CD14-positive monocyte (primary cell): ENCODE measurements at regions not wholly inside any gene's neighbourhood (a gene's known extent, or its start where the extent isn't known, plus 50 kb on each side); places are given as distances from the start of the nearest gene placed in this dataset.

ENCODE experiments used
- DNase-seq, 3 donors: peaks; one replicate each; pipeline ENCODE4 v3.0.0-alpha.2; 2011 to 2022
- H2AFZ ChIP-seq: 2 replicates; pipeline ENCODE4 v1.6.0; 2012; ENCODE audit warnings: mild to moderate bottlenecking, low read depth, low read length, inconsistent platforms; ENCODE audit not compliant: insufficient read depth, poor library complexity, severe bottlenecking
- H3K27ac ChIP-seq, 2 donors: 1 replicate in 1 of 2; 2 replicates in 1 of 2; pipeline ENCODE4 v1.5.1; 2012 to 2013; ENCODE audit warnings: low read length in 2 of 2, control low read depth in 1 of 2, inconsistent platforms in 1 of 2, low read depth in 1 of 2, mild to moderate bottlenecking in 1 of 2
- H3K27me3 ChIP-seq, 2 donors: one replicate each; pipeline versions ENCODE4 v1.6.0 to v1.6.1; 2011 to 2013; ENCODE audit warnings: low read length in 2 of 2; ENCODE audit not compliant: control insufficient read depth in 2 of 2, insufficient read depth in 2 of 2
- H3K36me3 ChIP-seq, 2 donors: replicated peaks in 1 of 2; 1 replicate in 1 of 2; 2 replicates in 1 of 2; pipeline versions ENCODE4 v1.5.1 to v1.6.1; 2012 to 2013; ENCODE audit warnings: low read length in 2 of 2, control low read depth in 1 of 2, inconsistent platforms in 1 of 2, mild to moderate bottlenecking in 1 of 2; ENCODE audit not compliant: insufficient read depth in 2 of 2, control insufficient read depth in 1 of 2
- H3K4me1 ChIP-seq, 2 donors: 1 replicate in 1 of 2; 2 replicates in 1 of 2; pipeline versions ENCODE4 v1.5.1 to v1.6.1; 2012 to 2013; ENCODE audit warnings: low read length in 2 of 2, control low read depth in 1 of 2, inconsistent platforms in 1 of 2, mild to moderate bottlenecking in 1 of 2, moderate library complexity in 1 of 2; ENCODE audit not compliant: insufficient read depth in 2 of 2, control insufficient read depth in 1 of 2
- H3K4me2 ChIP-seq: replicated peaks from 2 replicates; pipeline ENCODE3; 2012; ENCODE audit warnings: low read length, moderate library complexity, mild to moderate bottlenecking; ENCODE audit not compliant: poor library complexity, severe bottlenecking; ENCODE audit errors: extremely low read depth
- H3K4me3 ChIP-seq, 3 experiments: fragments of 200-600 bp in 1 of 3; sonication (generic) in 1 of 3; replicated peaks in 1 of 3; 1 replicate in 2 of 3; 2 replicates in 1 of 3; pipeline ENCODE4 v1.5.1; 2011 to 2013; ENCODE audit warnings: low read length in 3 of 3, mild to moderate bottlenecking in 3 of 3, control low read depth in 2 of 3, low read depth in 2 of 3, inconsistent platforms in 1 of 3, moderate library complexity in 1 of 3
- H3K79me2 ChIP-seq: 2 replicates; pipeline ENCODE4 v1.6.0; 2012; ENCODE audit warnings: mild to moderate bottlenecking, control low read depth, inconsistent platforms, low read length, moderate library complexity; ENCODE audit not compliant: insufficient read depth
- H3K9ac ChIP-seq: 2 replicates; pipeline ENCODE4 v1.6.0; 2017; ENCODE audit warnings: low read length, mild to moderate bottlenecking; ENCODE audit not compliant: insufficient read depth, poor library complexity, severe bottlenecking
- H3K9me3 ChIP-seq, 2 donors: replicated peaks in 1 of 2; 1 replicate in 1 of 2; 2 replicates in 1 of 2; pipeline versions ENCODE4 v1.5.1 to v1.6.1; 2012 to 2013; ENCODE audit warnings: low read length in 2 of 2, control low read depth in 1 of 2; ENCODE audit not compliant: control insufficient read depth in 1 of 2, insufficient read depth in 1 of 2
- H4K20me1 ChIP-seq: 2 replicates; pipeline ENCODE4 v1.6.0; 2012; ENCODE audit warnings: mild to moderate bottlenecking, low read length, control low read depth, moderate library complexity; ENCODE audit not compliant: insufficient read depth
- H3K27ac Mint-ChIP-seq, 7 donors: one replicate each; pipeline ENCODE4 v1.8.0; 2020; ENCODE audit warnings: mild to moderate bottlenecking in 7 of 7, mixed read lengths in 7 of 7, moderate library complexity in 6 of 7, inconsistent platforms in 2 of 7
- H3K27me3 Mint-ChIP-seq, 3 donors: one replicate each; pipeline ENCODE4 v1.8.0; 2021 to 2022; ENCODE audit warnings: low read depth in 3 of 3, mild to moderate bottlenecking in 3 of 3, mixed read lengths in 3 of 3, moderate library complexity in 3 of 3, inconsistent platforms in 1 of 3
- H3K36me3 Mint-ChIP-seq, 2 donors: one replicate each; pipeline ENCODE4 v1.8.0; 2020; ENCODE audit warnings: mixed read lengths in 2 of 2, inconsistent platforms in 1 of 2, mild to moderate bottlenecking in 1 of 2
- H3K4me1 Mint-ChIP-seq: one replicate; pipeline ENCODE4 v1.8.0; 2020; ENCODE audit warnings: mild to moderate bottlenecking, mixed read lengths
- H3K4me3 Mint-ChIP-seq, 2 donors: one replicate each; pipeline ENCODE4 v1.8.0; 2020; ENCODE audit warnings: mild to moderate bottlenecking in 2 of 2, mixed read lengths in 2 of 2, moderate library complexity in 1 of 2
- H3K9me3 Mint-ChIP-seq, 7 donors: one replicate each; pipeline ENCODE4 v1.8.0; 2020 to 2022; ENCODE audit warnings: mixed read lengths in 7 of 7, mild to moderate bottlenecking in 6 of 7, moderate library complexity in 6 of 7, inconsistent platforms in 2 of 7
- WGBS: methylation state at CpG from one replicate; pipeline ENCODE4 v1.1.5; 2013; ENCODE audit warnings: missing lambda C conversion rate; ENCODE audit not compliant: insufficient coverage; 5-methylcytosine and 5-hydroxymethylcytosine counted together
- intact Hi-C, 2 donors: fragments of 100-400 bp; cut with micrococcal nuclease; formaldehyde crosslinking; loops; one replicate each; pipeline versions ENCODE4 v1.15.0 to v1.15.1; 2023
- TF ChIP-seq, protein P1 (sequence below): fragments of 200-600 bp; IDR thresholded peaks from one replicate; pipeline ENCODE4 v1.8.0; 2022; ENCODE audit warnings: antibody characterized with exemption, mild to moderate bottlenecking

DNA sequence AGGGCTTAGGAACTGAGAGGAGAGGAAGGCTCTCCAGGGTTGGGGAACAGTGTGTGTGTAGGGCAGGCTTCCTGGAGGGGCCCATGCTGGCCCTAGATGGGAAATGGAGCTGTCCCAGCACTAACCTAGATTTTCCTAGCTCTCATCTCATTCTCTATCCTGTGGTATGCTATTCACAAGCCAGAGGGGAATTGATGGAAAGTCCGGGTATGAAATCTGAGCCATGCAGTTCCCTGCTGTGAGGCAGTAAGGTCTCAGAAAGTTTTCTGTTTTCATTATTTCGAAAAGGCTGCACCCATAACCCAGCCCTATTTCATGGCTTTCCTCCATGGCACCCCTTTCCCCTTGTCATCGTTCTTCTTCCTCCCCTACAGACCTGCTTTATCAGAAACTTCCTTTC lies 220.3 kb downstream of the RPS24 start:
- Histone ChIP-seq H3K27ac (no peak overlapping the region), H4K20me1 (no peaks in the 10 kb centered on the region), H3K4me1 (peaks cover 55 to 63% of the 10 kb centered on the region in 2 donors), H3K4me3 (no peak overlapping the region), H3K4me2 (no peak overlapping the region), H3K79me2 (no peaks in the 10 kb centered on the region), H3K9ac (no peak overlapping the region), H3K36me3 (no peaks in the 10 kb centered on the region), H3K27me3 (no peaks in the 10 kb centered on the region), H2AFZ (no peak overlapping the region), H3K9me3 (no peaks in the 10 kb centered on the region)
- 67% methylated on average over 1 of the region's 3 CpGs for WGBS
- H3K4me3 Mint-ChIP-seq, result no peak overlapping the region
- peaks cover 0 to 1% of the 10 kb centered on the region in 2 donors for H3K36me3 Mint-ChIP-seq
- intact Hi-C loops, result loop anchor here in 1 of 2 donors (10.0 kb wide), 1 partner anchor 51 kb away; no protein-coding TSS in a partner anchor
- peaks cover 0 to 7% (median 0%) of the 10 kb centered on the region in 7 donors for H3K9me3 Mint-ChIP-seq
- TF ChIP-seq, protein P1, sequence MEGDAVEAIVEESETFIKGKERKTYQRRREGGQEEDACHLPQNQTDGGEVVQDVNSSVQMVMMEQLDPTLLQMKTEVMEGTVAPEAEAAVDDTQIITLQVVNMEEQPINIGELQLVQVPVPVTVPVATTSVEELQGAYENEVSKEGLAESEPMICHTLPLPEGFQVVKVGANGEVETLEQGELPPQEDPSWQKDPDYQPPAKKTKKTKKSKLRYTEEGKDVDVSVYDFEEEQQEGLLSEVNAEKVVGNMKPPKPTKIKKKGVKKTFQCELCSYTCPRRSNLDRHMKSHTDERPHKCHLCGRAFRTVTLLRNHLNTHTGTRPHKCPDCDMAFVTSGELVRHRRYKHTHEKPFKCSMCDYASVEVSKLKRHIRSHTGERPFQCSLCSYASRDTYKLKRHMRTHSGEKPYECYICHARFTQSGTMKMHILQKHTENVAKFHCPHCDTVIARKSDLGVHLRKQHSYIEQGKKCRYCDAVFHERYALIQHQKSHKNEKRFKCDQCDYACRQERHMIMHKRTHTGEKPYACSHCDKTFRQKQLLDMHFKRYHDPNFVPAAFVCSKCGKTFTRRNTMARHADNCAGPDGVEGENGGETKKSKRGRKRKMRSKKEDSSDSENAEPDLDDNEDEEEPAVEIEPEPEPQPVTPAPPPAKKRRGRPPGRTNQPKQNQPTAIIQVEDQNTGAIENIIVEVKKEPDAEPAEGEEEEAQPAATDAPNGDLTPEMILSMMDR, result no peak
- H3K27me3 Mint-ChIP-seq, result peaks cover 5 to 20% (median 11%) of the 10 kb centered on the region in 3 donors
- no peak for DNase-seq
- H3K27ac Mint-ChIP-seq, result peak overlapping the region in 3 of 7 donors; percentile 14 to 33 (median 23)
- peaks cover 72% of the 10 kb centered on the region for H3K4me1 Mint-ChIP-seq

DNA sequence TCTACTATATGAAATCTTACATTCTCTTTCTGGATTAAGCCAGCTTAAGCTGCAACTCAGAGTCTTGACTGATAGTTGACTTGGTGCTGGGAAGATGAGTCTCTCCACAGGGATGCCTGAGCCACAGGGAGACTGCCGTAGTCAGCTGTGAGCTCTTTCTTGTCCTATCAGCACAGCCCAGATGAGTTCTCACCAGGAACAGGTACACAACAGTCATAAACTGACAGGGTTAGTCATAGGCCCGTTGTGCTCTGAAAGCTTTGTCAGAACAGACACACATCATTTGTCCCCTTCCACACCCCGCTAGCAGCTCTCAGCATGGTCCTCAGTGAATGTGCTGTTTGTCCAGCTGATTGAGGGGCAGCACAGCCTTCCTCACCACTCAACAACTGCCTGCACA lies 221.6 kb downstream of the RPS24 start:
- H3K9ac ChIP-seq, result no peak overlapping the region
- H3K4me1 ChIP-seq, result peaks cover 54 to 63% of the 10 kb centered on the region in 2 donors
- 88% methylated on average over 2 of the region's 3 CpGs for WGBS
- DNase-seq, result peak in 1 of 3 donors; percentile 10
- no peaks in the 10 kb centered on the region for H3K36me3 ChIP-seq
- H4K20me1 ChIP-seq, result no peaks in the 10 kb centered on the region
- H3K27me3 ChIP-seq, result no peaks in the 10 kb centered on the region
- intact Hi-C loops, result loop anchor here (5.0 to 10.0 kb wide), 3 partner anchors 47 to 502 kb away; no protein-coding TSS in a partner anchor
- H3K4me3 ChIP-seq, result no peak overlapping the region
- TF ChIP-seq, protein P1, result no peak
- H3K79me2 ChIP-seq, result no peaks in the 10 kb centered on the region
- Mint-ChIP-seq H3K27ac (peak overlapping the region; percentile 10 to 88 (median 70)), H3K4me1 (peaks cover 72% of the 10 kb centered on the region), H3K9me3 (peaks cover 0 to 9% (median 0%) of the 10 kb centered on the region in 7 donors), H3K4me3 (no peak overlapping the region), H3K36me3 (no peaks in the 10 kb centered on the region), H3K27me3 (peaks cover 0 to 17% (median 6%) of the 10 kb centered on the region in 3 donors)
- no peak overlapping the region for H3K4me2 ChIP-seq
- peak overlapping the region in 1 of 2 donors; percentile 53 for H3K27ac ChIP-seq
- no peaks in the 10 kb centered on the region for H3K9me3 ChIP-seq
- no peak overlapping the region for H2AFZ ChIP-seq
